GM10248 (cell line): ENCODE measurements at regions not wholly inside any gene's neighbourhood (a gene's known extent, or its start where the extent isn't known, plus 50 kb on each side); places are given as distances from the start of the nearest gene placed in this dataset.

Experiments used
- CTCF ChIA-PET: fragments of 300-600 bp; sonication (Branson Sonifier 250); formaldehyde crosslinking; extraction: SDS; loops from one replicate; lab custom pipeline; 2021; ENCODE audit warnings: antibody characterized with exemption; lab: Yijun Ruan, JAX
- POLR2A ChIA-PET: fragments of 350-650 bp; sonication (Branson Sonifier 250); formaldehyde crosslinking; extraction: SDS; loops from one replicate; lab custom pipeline; 2020; ENCODE audit warnings: antibody characterized with exemption; lab: Yijun Ruan, JAX
- DNase-seq: peaks from one replicate; pipeline ENCODE4 v3.0.0; 2012; ENCODE audit errors: extremely low spot score
- CTCF ChIP-seq: IDR thresholded peaks from 2 replicates; pipeline ENCODE4 v1.5.1; 2012; ENCODE audit warnings: mild to moderate bottlenecking, low read depth; ENCODE audit errors: extremely low read depth, missing control alignments, control extremely low read depth

- no peak for TF ChIP-seq CTCF
- POLR2A ChIA-PET = no interaction called here
- CTCF ChIA-PET = no interaction called here
- no peak for DNase-seq
Measured at GRCh38 chr1:69163779-69164178, 403.9 kb upstream of the LRRC7 start.

GRCh38 chr1:69167876-69168275, 399.8 kb upstream of the LRRC7 start:
- TF ChIP-seq CTCF = no peak
- ChIA-PET CTCF (interaction anchor here (1.7 kb wide), 1 partner anchor 15 kb away, joined by 3 read pairs; no protein-coding TSS in a partner anchor), POLR2A (no interaction called here)
- DNase-seq = no peak

- ChIA-PET CTCF (no interaction called here), POLR2A (no interaction called here)
Measured at GRCh38 chr1:69171248-69171647, 396.5 kb upstream of the LRRC7 start.

GRCh38 chr1:69172003-69173000, 395.4 kb upstream of the LRRC7 start:
- POLR2A ChIA-PET = no interaction called here

More at GRCh38 chr1:69171248-69171647, 396.5 kb upstream of the LRRC7 start:
- no peak for DNase-seq
- no peak for TF ChIP-seq CTCF

GRCh38 chr1:69175053-69175452, 392.7 kb upstream of the LRRC7 start:
- no peak for TF ChIP-seq CTCF
- CTCF ChIA-PET = interaction anchor here (1.0 to 1.4 kb wide), 2 partner anchors 9 to 36 kb away, joined by 3 read pairs; no protein-coding TSS in a partner anchor
- DNase-seq = no peak
- POLR2A ChIA-PET = no interaction called here

More at GRCh38 chr1:69172003-69173000, 395.4 kb upstream of the LRRC7 start:
- CTCF ChIA-PET = interaction anchor here (0.9 to 1.1 kb wide), 2 partner anchors 8 to 12 kb away, joined by 3 read pairs; no protein-coding TSS in a partner anchor
- TF ChIP-seq CTCF = no peak
- no peak for DNase-seq

- POLR2A ChIA-PET = no interaction called here
Measured at GRCh38 chr1:69180358-69180757, 387.4 kb upstream of the LRRC7 start.

More at GRCh38 chr1:69180358-69180757, 387.4 kb upstream of the LRRC7 start:
- TF ChIP-seq CTCF = no peak
- no peak for DNase-seq
- CTCF ChIA-PET = no interaction called here
